Osteocyte (in vitro differentiated cells): ENCODE measurements at regions not wholly inside any gene's neighbourhood (a gene's known extent, or its start where the extent isn't known, plus 50 kb on each side); places are given as distances from the start of the nearest gene placed in this dataset.

ENCODE experiments used
- DNase-seq: peaks from one replicate; pipeline ENCODE4 v3.0.0; 2021; ENCODE audit warnings: mixed read lengths; ENCODE audit not compliant: unreplicated experiment; ENCODE audit errors: extremely low spot score
- H3K27ac Mint-ChIP-seq: one replicate; pipeline ENCODE4 v1.8.0; 2021; ENCODE audit warnings: mild to moderate bottlenecking, mixed read lengths; ENCODE audit not compliant: unreplicated experiment
- H3K27me3 Mint-ChIP-seq: one replicate; pipeline ENCODE4 v1.8.0; 2021; ENCODE audit warnings: mixed read lengths; ENCODE audit not compliant: unreplicated experiment
- H3K36me3 Mint-ChIP-seq: one replicate; pipeline ENCODE4 v1.8.0; 2021; ENCODE audit warnings: mixed read lengths; ENCODE audit not compliant: unreplicated experiment
- H3K4me1 Mint-ChIP-seq: one replicate; pipeline ENCODE4 v1.8.0; 2021; ENCODE audit warnings: mixed read lengths; ENCODE audit not compliant: unreplicated experiment
- H3K4me3 Mint-ChIP-seq: one replicate; pipeline ENCODE4 v1.8.0; 2021; ENCODE audit warnings: mild to moderate bottlenecking, moderate library complexity, mixed read lengths; ENCODE audit not compliant: unreplicated experiment
- H3K9me3 Mint-ChIP-seq: one replicate; pipeline ENCODE4 v1.8.0; 2021; ENCODE audit warnings: mixed read lengths; ENCODE audit not compliant: unreplicated experiment
- TF ChIP-seq, protein P1 (sequence below): fragments of 200-600 bp; sonication (generic); IDR thresholded peaks from 2 replicates; pipeline ENCODE4 v1.5.0; 2021; ENCODE audit warnings: antibody characterized with exemption, mild to moderate bottlenecking, moderate library complexity

DNA sequence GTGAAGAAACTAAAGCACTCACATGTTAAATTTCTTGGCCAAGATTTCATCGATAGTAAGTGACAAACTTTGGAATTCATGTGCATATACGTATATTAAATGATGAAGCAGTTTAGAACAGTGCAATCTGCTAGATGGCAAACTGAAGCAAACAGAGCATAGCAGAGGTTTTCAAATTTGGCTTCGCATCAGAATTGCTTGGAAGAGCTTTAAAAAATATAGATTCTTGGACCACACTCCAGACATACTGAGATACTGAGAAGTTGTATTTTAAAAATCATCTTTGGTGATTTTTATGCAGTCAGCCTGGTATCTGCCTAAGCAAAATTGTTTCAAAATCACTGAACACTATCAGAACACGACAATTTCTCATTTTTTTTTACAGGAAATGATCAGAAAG is 709.2 kb downstream of the PLA2G4A start:
- DNase-seq = no peak
- TF ChIP-seq, protein P1, sequence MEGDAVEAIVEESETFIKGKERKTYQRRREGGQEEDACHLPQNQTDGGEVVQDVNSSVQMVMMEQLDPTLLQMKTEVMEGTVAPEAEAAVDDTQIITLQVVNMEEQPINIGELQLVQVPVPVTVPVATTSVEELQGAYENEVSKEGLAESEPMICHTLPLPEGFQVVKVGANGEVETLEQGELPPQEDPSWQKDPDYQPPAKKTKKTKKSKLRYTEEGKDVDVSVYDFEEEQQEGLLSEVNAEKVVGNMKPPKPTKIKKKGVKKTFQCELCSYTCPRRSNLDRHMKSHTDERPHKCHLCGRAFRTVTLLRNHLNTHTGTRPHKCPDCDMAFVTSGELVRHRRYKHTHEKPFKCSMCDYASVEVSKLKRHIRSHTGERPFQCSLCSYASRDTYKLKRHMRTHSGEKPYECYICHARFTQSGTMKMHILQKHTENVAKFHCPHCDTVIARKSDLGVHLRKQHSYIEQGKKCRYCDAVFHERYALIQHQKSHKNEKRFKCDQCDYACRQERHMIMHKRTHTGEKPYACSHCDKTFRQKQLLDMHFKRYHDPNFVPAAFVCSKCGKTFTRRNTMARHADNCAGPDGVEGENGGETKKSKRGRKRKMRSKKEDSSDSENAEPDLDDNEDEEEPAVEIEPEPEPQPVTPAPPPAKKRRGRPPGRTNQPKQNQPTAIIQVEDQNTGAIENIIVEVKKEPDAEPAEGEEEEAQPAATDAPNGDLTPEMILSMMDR = no peak
- Mint-ChIP-seq H3K4me1 (no peaks in the 10 kb centered on the region), H3K36me3 (no peaks in the 10 kb centered on the region), H3K27me3 (no peaks in the 10 kb centered on the region), H3K9me3 (no peaks in the 10 kb centered on the region), H3K4me3 (no peak overlapping the region), H3K27ac (no peak overlapping the region)

DNA sequence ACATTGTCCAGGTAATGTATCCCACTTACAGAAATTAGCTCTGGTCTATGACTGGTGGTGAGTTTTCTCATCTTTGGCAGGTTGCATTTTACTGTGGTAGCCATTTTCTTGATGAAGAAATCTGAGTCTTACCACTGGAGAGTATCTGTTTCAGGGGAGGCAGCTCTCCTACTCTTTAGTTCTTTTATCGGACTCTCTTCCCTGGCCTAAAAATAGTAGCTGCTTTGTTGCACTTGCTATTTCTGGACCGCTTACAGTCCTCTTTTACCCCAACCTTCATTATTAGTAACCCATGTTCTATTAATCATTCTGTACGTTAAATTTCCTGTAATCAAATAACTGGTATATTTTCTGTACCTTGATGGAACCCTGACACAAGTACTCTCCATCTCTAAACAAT is 720.8 kb downstream of the PLA2G4A start:
- DNase-seq = no peak
- Mint-ChIP-seq H3K4me1 (no peaks in the 10 kb centered on the region), H3K27ac (no peak overlapping the region), H3K4me3 (no peak overlapping the region), H3K9me3 (peaks cover 4% of the 10 kb centered on the region), H3K27me3 (no peaks in the 10 kb centered on the region), H3K36me3 (no peaks in the 10 kb centered on the region)
- TF ChIP-seq, protein P1 = no peak

DNA sequence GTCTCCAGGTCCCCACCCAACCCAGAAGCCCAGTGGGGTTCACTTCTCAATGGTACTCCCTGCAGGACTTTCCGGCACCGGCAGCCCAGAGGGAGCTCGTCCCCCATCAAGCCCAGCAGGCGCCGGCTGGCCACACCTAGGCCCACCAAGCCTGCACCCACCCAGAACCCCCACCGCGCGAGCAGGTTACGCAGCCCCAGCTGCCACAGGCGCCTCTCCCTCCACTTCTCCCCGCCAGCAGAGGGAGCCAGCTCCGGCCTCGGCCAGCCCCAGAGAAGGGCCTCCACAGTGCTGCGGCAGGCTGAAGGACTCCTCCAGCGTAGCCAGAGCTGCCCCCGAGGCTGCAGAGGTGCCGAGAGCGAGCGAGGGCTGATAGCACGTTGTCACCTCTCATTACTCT is 722.3 kb downstream of the PLA2G4A start:
- Mint-ChIP-seq H3K27ac (no peak overlapping the region), H3K9me3 (peaks cover 12% of the 10 kb centered on the region), H3K27me3 (no peaks in the 10 kb centered on the region), H3K36me3 (no peaks in the 10 kb centered on the region), H3K4me1 (no peaks in the 10 kb centered on the region), H3K4me3 (no peak overlapping the region)
- no peak for DNase-seq
- TF ChIP-seq, protein P1 = no peak

DNA sequence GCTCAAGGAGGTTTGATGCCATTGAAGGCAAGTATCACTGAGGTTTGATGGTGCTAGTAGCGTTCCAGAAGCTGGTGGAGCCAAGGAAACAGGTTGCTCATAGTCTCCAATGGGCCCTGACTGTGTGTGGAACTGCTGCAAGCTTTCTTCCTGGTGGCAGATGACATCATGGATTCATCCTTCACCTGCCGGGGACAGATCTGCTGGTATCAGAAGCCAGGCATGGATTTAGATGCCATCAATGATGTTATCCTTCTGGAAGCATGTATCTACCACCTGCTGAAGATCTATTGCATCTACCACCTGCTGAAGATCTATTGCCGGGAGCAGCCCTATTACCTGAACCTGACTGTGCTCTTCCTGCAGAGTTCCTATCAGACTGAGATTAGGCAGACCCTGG is 734.4 kb downstream of the PLA2G4A start:
- DNase-seq = no peak
- Mint-ChIP-seq H3K27ac (no peak overlapping the region), H3K9me3 (peaks cover 10% of the 10 kb centered on the region), H3K36me3 (no peaks in the 10 kb centered on the region), H3K4me1 (no peaks in the 10 kb centered on the region), H3K27me3 (no peaks in the 10 kb centered on the region), H3K4me3 (no peak overlapping the region)
- TF ChIP-seq, protein P1 = no peak

DNA sequence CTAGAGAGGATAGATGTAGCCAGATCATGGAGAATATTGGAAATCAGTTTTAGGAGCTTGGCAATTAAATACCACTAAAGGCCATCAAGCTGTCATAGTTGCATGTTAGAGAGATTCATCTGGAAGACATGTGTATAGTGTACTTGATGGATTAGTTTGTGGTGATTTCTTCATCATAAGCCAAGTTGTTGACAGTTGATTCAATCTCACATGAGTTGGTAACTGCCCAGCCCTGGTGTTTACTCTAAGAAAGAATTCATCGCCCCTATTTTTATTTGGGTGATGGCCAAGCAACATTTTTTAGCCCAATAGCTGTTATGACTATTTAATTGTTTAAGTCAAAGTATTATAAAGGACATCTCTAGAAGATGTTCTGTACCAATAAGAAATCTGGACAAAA is 737.6 kb downstream of the PLA2G4A start:
- TF ChIP-seq, protein P1 = no peak
- Mint-ChIP-seq H3K4me3 (no peak overlapping the region), H3K9me3 (peaks cover 3% of the 10 kb centered on the region), H3K4me1 (no peaks in the 10 kb centered on the region), H3K36me3 (no peaks in the 10 kb centered on the region), H3K27ac (no peak overlapping the region), H3K27me3 (no peaks in the 10 kb centered on the region)
- DNase-seq = no peak
